GM12891 (cell line): ENCODE measurements at regions not wholly inside any gene's neighbourhood (a gene's known extent, or its start where the extent isn't known, plus 50 kb on each side); places are given as distances from the start of the nearest gene placed in this dataset.
"Not testable (repeated sequence)": the region's sequence is repeated elsewhere in the genome, so short reads cannot be mapped to it uniquely, and the experiment has no call there.

ENCODE experiments used
- POLR2A ChIP-seq: IDR thresholded peaks from 2 replicates; pipeline ENCODE4 v1.6.1; 2011; ENCODE audit warnings: low read depth, low read length, control low read depth
- POLR2AphosphoS5 ChIP-seq: IDR thresholded peaks from 2 replicates; pipeline ENCODE4 v1.6.1; 2011; ENCODE audit warnings: low read depth, low read length, control low read depth
- POU2F2 ChIP-seq: IDR thresholded peaks from 2 replicates; pipeline ENCODE4 v1.6.1; 2011; ENCODE audit warnings: low read depth, mild to moderate bottlenecking, control low read depth, low read length, moderate library complexity
- SPI1 ChIP-seq: IDR thresholded peaks from 2 replicates; pipeline ENCODE4 v1.6.1; 2011; ENCODE audit warnings: low read depth, low read length, control low read depth
- TAF1 ChIP-seq: IDR thresholded peaks from 2 replicates; pipeline ENCODE4 v1.6.1; 2011; ENCODE audit warnings: low read depth, low read length, control low read depth

DNA sequence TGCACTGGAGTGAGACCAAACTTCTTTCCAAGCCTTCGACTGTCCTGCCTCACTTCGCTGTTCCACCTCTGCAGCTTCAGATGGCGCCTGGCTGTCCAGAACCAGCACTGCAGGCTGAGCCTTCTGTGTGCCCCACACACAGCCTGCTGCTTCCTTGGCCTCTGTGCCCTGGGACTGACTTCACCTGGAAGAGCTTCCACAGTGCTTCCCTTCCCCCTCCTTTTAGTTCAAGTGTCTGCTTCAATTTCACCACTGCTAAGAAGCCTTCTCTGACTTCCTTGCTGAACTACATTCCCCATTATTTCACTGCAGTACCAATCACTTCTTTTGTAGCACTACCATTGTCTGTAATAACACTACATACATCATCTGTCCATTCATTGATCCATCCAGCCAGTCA lies 315.1 kb upstream of the CHRNA7 start:
- TF ChIP-seq POLR2A, SPI1, POLR2AphosphoS5, TAF1, POU2F2: not testable (repeated sequence)
